ENCODE measurements at regions not wholly inside any gene's neighbourhood (a gene's known extent, or its start where the extent isn't known, plus 50 kb on each side); places are given as distances from the start of the nearest gene placed in this dataset.

- no peak for TF ChIP-seq CTCF (IDR thresholded peaks at IDR 0.05; ENCODE audit: insufficient read depth, low read length, poor library complexity, severe bottlenecking)
- Histone ChIP-seq H3K36me3 (ENCODE audit: control insufficient read depth, insufficient read depth, low read length) (no peaks in the 10 kb centered on the region), H3K27me3 (ENCODE audit: control insufficient read depth, insufficient read depth, low read length) (no peaks in the 10 kb centered on the region), H3K4me3 (ENCODE audit: low read depth, low read length) (no peak overlapping the region)
- no peak for DNase-seq (ENCODE audit: low read depth)
Observed at GRCh38 chr11:97432926-97433325, 1043.1 kb downstream of the JRKL start.

GRCh38 chr11:97445561-97445960 is 1055.7 kb downstream of the JRKL start:
- no peak overlapping the region for H3K4me3 ChIP-seq (ENCODE audit: low read depth, low read length)
- no peak for TF ChIP-seq CTCF (IDR thresholded peaks at IDR 0.05; ENCODE audit: insufficient read depth, low read length, poor library complexity, severe bottlenecking)
- DNase-seq (ENCODE audit: low read depth): no peak

GRCh38 chr11:97451441-97451840 is 1061.6 kb downstream of the JRKL start:
- DNase-seq (ENCODE audit: low read depth): no peak
- Histone ChIP-seq H3K27me3 (ENCODE audit: control insufficient read depth, insufficient read depth, low read length) (no peaks in the 10 kb centered on the region), H3K36me3 (ENCODE audit: control insufficient read depth, insufficient read depth, low read length) (no peaks in the 10 kb centered on the region), H3K4me3 (ENCODE audit: low read depth, low read length) (no peak overlapping the region)
- TF ChIP-seq CTCF (IDR thresholded peaks at IDR 0.05; ENCODE audit: insufficient read depth, low read length, poor library complexity, severe bottlenecking): no peak

More at GRCh38 chr11:97445561-97445960, 1055.7 kb downstream of the JRKL start:
- Histone ChIP-seq H3K27me3 (ENCODE audit: control insufficient read depth, insufficient read depth, low read length) (no peaks in the 10 kb centered on the region), H3K36me3 (ENCODE audit: control insufficient read depth, insufficient read depth, low read length) (no peaks in the 10 kb centered on the region)

- peak; percentile 49 for TF ChIP-seq CTCF (IDR thresholded peaks at IDR 0.05; ENCODE audit: insufficient read depth, low read length, poor library complexity, severe bottlenecking)
- DNase-seq (ENCODE audit: low read depth): no peak
- H3K4me3 ChIP-seq (ENCODE audit: low read depth, low read length): no peak overlapping the region
- H3K36me3 ChIP-seq (ENCODE audit: control insufficient read depth, insufficient read depth, low read length): no peaks in the 10 kb centered on the region
- no peaks in the 10 kb centered on the region for H3K27me3 ChIP-seq (ENCODE audit: control insufficient read depth, insufficient read depth, low read length)
Observed at GRCh38 chr11:97454988-97455387, 1065.2 kb downstream of the JRKL start.

- no peaks in the 10 kb centered on the region for H3K27me3 ChIP-seq (ENCODE audit: control insufficient read depth, insufficient read depth, low read length)
- no peak for DNase-seq (ENCODE audit: low read depth)
- no peaks in the 10 kb centered on the region for H3K36me3 ChIP-seq (ENCODE audit: control insufficient read depth, insufficient read depth, low read length)
- no peak for TF ChIP-seq CTCF (IDR thresholded peaks at IDR 0.05; ENCODE audit: insufficient read depth, low read length, poor library complexity, severe bottlenecking)
- H3K4me3 ChIP-seq (ENCODE audit: low read depth, low read length): no peak overlapping the region
Observed at GRCh38 chr11:97460091-97460490, 1070.3 kb downstream of the JRKL start.

GRCh38 chr11:97461044-97461880 is 1071.4 kb downstream of the JRKL start:
- DNase-seq (ENCODE audit: low read depth): no peak
- no peak overlapping the region for H3K4me3 ChIP-seq (ENCODE audit: low read depth, low read length)
- no peaks in the 10 kb centered on the region for H3K27me3 ChIP-seq (ENCODE audit: control insufficient read depth, insufficient read depth, low read length)
- no peak for TF ChIP-seq CTCF (IDR thresholded peaks at IDR 0.05; ENCODE audit: insufficient read depth, low read length, poor library complexity, severe bottlenecking)
- no peaks in the 10 kb centered on the region for H3K36me3 ChIP-seq (ENCODE audit: control insufficient read depth, insufficient read depth, low read length)
